IPS DF 6.9 (cell line): ENCODE measurements at regions not wholly inside any gene's neighbourhood (a gene's known extent, or its start where the extent isn't known, plus 50 kb on each side); places are given as distances from the start of the nearest gene placed in this dataset.

Experiments
- DNase-seq: peaks from one replicate; pipeline ENCODE4 v3.0.0-alpha.2; 2013; ENCODE audit warnings: low read depth, low spot score
- H3K27ac ChIP-seq: one replicate; pipeline ENCODE4 v1.5.1; 2013; ENCODE audit warnings: low read length, control low read depth
- H3K27me3 ChIP-seq: 2 replicates; pipeline ENCODE4 v1.6.1; 2013; ENCODE audit warnings: mild to moderate bottlenecking, low read length; ENCODE audit not compliant: control insufficient read depth, insufficient read depth
- H3K36me3 ChIP-seq: 2 replicates; pipeline ENCODE4 v1.6.1; 2013; ENCODE audit warnings: low read length; ENCODE audit not compliant: control insufficient read depth, insufficient read depth
- H3K4me1 ChIP-seq: 2 replicates; pipeline ENCODE4 v1.6.1; 2013; ENCODE audit warnings: low read length; ENCODE audit not compliant: control insufficient read depth, insufficient read depth
- H3K4me3 ChIP-seq: 2 replicates; pipeline ENCODE4 v1.5.1; 2013; ENCODE audit warnings: mild to moderate bottlenecking, low read length
- H3K9me3 ChIP-seq: 2 replicates; pipeline ENCODE4 v1.6.1; 2013; ENCODE audit warnings: low read length, inconsistent platforms; ENCODE audit not compliant: control insufficient read depth, insufficient read depth
- WGBS: extraction: QIAGEN DNeasy Blood & Tissue Kit; methylation state at CpG from one replicate; pipeline ENCODE4 v1.1.7; 2013; ENCODE audit warnings: mixed read lengths, missing lambda C conversion rate; ENCODE audit not compliant: insufficient read length, insufficient coverage; 5-methylcytosine and 5-hydroxymethylcytosine counted together

GRCh38 chr2:224196810-224197209 is 157.7 kb upstream of the SERPINE2 start:
- H3K27me3 ChIP-seq: no peaks in the 10 kb centered on the region
- no peaks in the 10 kb centered on the region for H3K36me3 ChIP-seq
- no peaks in the 10 kb centered on the region for H3K4me1 ChIP-seq
- no peaks in the 10 kb centered on the region for H3K9me3 ChIP-seq
- no CpG with 5 or more reads among the region's 2 CpGs for WGBS
- no peak for DNase-seq
- no peak overlapping the region for H3K27ac ChIP-seq
- no peak overlapping the region for H3K4me3 ChIP-seq

DNA sequence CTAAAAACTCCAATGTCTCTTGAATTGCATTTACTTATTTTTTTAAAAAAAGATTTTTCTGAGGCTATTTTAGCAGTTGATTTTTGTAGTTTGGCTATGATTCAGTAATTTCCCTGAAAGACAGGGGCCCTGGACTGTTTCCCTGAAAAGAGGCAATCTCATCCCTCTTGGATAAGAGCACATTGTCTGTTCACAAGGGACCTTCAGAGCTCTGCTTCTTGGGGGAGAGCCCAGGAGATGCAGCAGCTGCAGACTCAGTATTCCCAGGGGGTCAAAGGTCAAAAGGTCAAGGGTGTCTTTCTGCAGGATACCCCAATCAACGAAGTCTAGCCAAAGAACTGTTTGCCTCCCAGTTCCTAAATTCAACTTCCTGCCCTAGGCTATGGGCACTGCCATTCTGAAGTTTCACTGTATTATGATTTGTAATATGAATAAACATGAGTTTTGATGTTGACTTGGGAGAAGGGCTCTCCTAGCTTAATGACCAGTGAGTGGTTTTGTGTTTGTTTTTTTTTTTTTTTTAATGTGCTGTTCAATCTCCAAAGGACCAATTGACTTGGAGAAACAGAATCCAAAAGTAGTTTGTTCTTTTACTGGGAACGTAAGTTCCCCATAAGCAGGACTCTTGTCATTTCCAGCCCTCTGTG is 157.0 kb upstream of the SERPINE2 start:
- H3K9me3 ChIP-seq: no peaks in the 10 kb centered on the region
- no peaks in the 10 kb centered on the region for H3K27me3 ChIP-seq
- no CpG with 5 or more reads among the region's 2 CpGs for WGBS
- no peak overlapping the region for H3K27ac ChIP-seq
- H3K4me3 ChIP-seq: no peak overlapping the region
- no peaks in the 10 kb centered on the region for H3K4me1 ChIP-seq
- H3K36me3 ChIP-seq: no peaks in the 10 kb centered on the region
- no peak for DNase-seq

DNA sequence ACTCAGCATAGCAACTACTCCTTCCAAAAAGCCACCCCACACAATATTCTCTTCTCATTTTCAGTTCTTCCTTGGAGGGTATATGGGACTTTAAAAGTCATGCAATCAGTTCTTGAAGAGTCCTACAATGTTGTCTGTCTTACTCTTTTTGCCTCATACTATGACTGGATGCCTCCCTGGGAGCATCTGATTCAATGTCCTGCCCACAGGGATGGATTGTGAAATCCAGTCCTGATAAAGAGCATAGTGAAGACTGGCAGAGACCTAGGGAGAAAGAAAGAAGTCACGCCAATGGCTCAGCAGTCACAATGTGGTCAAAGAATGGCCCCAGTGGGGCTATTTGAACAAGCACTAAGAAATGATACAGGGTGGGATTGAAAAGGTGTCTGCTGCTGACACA is 155.1 kb upstream of the SERPINE2 start:
- Histone ChIP-seq H3K27ac (no peak overlapping the region), H3K9me3 (no peaks in the 10 kb centered on the region), H3K27me3 (no peaks in the 10 kb centered on the region), H3K4me3 (no peak overlapping the region), H3K36me3 (no peaks in the 10 kb centered on the region), H3K4me1 (no peaks in the 10 kb centered on the region)
- no peak for DNase-seq
- no CpG with 5 or more reads among the region's 1 CpG for WGBS

- no peak for DNase-seq
- Histone ChIP-seq H3K36me3 (no peaks in the 10 kb centered on the region), H3K4me3 (no peak overlapping the region), H3K4me1 (no peaks in the 10 kb centered on the region), H3K27ac (no peak overlapping the region), H3K27me3 (no peaks in the 10 kb centered on the region), H3K9me3 (no peaks in the 10 kb centered on the region; the same call in 1 of the 2 replicates)
- WGBS: no CpG with 5 or more reads among the region's 3 CpGs
These were observed 152.4 kb upstream of the SERPINE2 start for GRCh38 chr2:224191465-224191864.

GRCh38 chr2:224190936-224191270 is 151.8 kb upstream of the SERPINE2 start:
- WGBS: no CpG with 5 or more reads among the region's 2 CpGs
- H3K36me3 ChIP-seq: no peaks in the 10 kb centered on the region
- H3K4me1 ChIP-seq: no peaks in the 10 kb centered on the region
- H3K4me3 ChIP-seq: no peak overlapping the region
- no peaks in the 10 kb centered on the region for H3K27me3 ChIP-seq
- no peak for DNase-seq
- no peak overlapping the region for H3K27ac ChIP-seq
- H3K9me3 ChIP-seq: no peaks in the 10 kb centered on the region; the same call in 1 of the 2 replicates

DNA sequence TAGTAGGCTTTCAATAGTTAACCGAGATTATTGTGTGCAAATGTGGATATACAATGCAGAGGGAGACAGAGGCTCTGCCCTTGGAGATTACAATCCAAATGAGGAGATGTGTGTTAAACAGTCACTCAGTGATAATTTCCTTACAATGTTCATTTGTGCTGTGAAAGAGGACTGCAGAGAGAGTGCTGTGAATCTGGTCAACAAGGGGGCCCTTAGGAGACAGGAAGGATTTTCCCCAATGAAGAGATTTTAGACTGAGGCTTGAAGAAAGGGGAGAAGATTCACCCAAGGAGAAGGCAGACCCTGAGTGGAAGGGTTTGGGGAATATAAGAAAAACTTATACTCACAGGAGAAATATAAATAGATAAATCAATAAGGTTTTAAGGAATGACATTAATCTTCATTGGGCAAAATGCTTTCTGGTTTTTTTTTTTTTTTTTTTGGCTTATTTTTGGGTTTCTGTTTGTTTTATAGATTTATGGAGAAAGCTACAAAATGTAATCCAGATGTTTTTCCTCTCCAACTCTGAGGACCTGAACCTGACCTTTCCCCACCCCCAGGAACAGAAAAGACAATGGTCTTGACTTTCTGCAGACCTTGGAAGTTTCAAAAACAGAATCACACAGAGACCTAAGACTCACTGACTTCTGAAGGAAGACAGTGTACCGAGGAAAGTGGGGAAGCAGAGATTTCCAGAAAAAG is 151.3 kb upstream of the SERPINE2 start:
- H3K4me1 ChIP-seq: no peaks in the 10 kb centered on the region
- WGBS: no CpG with 5 or more reads among the region's 2 CpGs
- H3K36me3 ChIP-seq: no peaks in the 10 kb centered on the region
- no peaks in the 10 kb centered on the region for H3K27me3 ChIP-seq
- no peak for DNase-seq
- H3K4me3 ChIP-seq: no peak overlapping the region
- no peaks in the 10 kb centered on the region; the same call in 1 of the 2 replicates for H3K9me3 ChIP-seq
- no peak overlapping the region for H3K27ac ChIP-seq

- Histone ChIP-seq H3K27ac (no peak overlapping the region), H3K4me3 (no peak overlapping the region), H3K4me1 (no peaks in the 10 kb centered on the region), H3K27me3 (no peaks in the 10 kb centered on the region), H3K9me3 (no peaks in the 10 kb centered on the region; the same call in 1 of the 2 replicates), H3K36me3 (no peaks in the 10 kb centered on the region)
- WGBS: no CpG with 5 or more reads among the region's 1 CpG
- DNase-seq: no peak
These were observed 148.1 kb upstream of the SERPINE2 start for GRCh38 chr2:224187220-224187619.

DNA sequence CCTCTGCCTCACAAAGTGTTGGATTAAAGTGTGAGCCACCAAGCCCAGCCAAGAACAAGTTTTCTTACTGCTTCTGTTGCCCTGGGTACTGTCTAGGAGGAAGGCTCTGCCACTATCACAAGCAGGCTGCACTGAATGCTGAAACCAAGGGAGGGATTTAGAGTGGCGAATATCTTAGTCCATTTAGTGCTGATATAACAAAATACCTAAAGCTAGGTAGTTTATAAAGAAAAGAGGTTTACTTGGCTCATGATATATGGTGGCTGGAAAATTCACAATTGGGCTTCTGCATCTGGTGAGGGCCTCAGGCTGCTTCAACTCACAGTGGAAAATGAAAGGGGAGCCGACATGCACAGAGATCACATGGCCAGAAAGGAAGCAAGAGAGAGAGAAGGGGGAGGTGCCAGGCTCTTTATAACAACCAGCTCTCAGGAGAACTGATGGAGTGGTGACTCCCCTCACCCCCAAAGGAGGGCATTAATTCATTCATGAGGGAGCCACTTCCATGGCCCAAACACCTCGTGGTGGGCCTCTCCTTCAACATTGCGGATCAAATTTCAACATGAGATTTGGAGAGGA is 146.0 kb upstream of the SERPINE2 start:
- Histone ChIP-seq H3K9me3 (no peaks in the 10 kb centered on the region; the same call in 1 of the 2 replicates), H3K27me3 (no peaks in the 10 kb centered on the region)
- no CpG with 5 or more reads among the region's 4 CpGs for WGBS

GRCh38 chr2:224183086-224183485 is 144.0 kb upstream of the SERPINE2 start:
- Histone ChIP-seq H3K27me3 (no peaks in the 10 kb centered on the region), H3K4me3 (no peak overlapping the region), H3K36me3 (no peaks in the 10 kb centered on the region), H3K27ac (no peak overlapping the region), H3K9me3 (no peaks in the 10 kb centered on the region; the same call in 1 of the 2 replicates), H3K4me1 (no peaks in the 10 kb centered on the region)
- no CpG with 5 or more reads among the region's 3 CpGs for WGBS
- no peak for DNase-seq

More for the DNA sequence above, 146.0 kb upstream of the SERPINE2 start:
- DNase-seq: no peak
- no peak overlapping the region for H3K4me3 ChIP-seq
- no peaks in the 10 kb centered on the region for H3K4me1 ChIP-seq
- H3K27ac ChIP-seq: no peak overlapping the region
- no peaks in the 10 kb centered on the region for H3K36me3 ChIP-seq

- H3K27ac ChIP-seq: no peak overlapping the region
- WGBS: no CpG with 5 or more reads among the region's 3 CpGs
These were observed 143.4 kb upstream of the SERPINE2 start for GRCh38 chr2:224182498-224182897.

More at GRCh38 chr2:224182498-224182897, 143.4 kb upstream of the SERPINE2 start:
- DNase-seq: no peak
- no peaks in the 10 kb centered on the region for H3K36me3 ChIP-seq
- no peak overlapping the region for H3K4me3 ChIP-seq
- H3K9me3 ChIP-seq: no peaks in the 10 kb centered on the region; the same call in 1 of the 2 replicates
- H3K27me3 ChIP-seq: no peaks in the 10 kb centered on the region
- no peaks in the 10 kb centered on the region for H3K4me1 ChIP-seq
